Stomach (tissue), 8 donors: ENCODE measurements at regions not wholly inside any gene's neighbourhood (a gene's known extent, or its start where the extent isn't known, plus 50 kb on each side); places are given as distances from the start of the nearest gene placed in this dataset.

Experiments used
- DNase-seq, 2 donors: peaks; one replicate each; pipeline versions ENCODE4 v3.0.0 to v3.0.0-alpha.2; 2013 to 2019
- H3K27ac ChIP-seq, 5 donors: fragments of 200-600 bp in 4 of 5; sonication (generic) in 4 of 5; one replicate each; pipeline ENCODE4 v1.5.1; 2013 to 2019; ENCODE audit warnings: mild to moderate bottlenecking in 1 of 5, moderate library complexity in 1 of 5
- H3K27me3 ChIP-seq, 3 donors: fragments of 200-600 bp; sonication (generic); one replicate each; pipeline ENCODE4 v1.5.1; 2017 to 2019; ENCODE audit warnings: mixed run types in 1 of 3
- H3K36me3 ChIP-seq, 4 donors: fragments of 200-600 bp; sonication (generic); 1 replicate in 3 of 4; 2 replicates in 1 of 4; pipeline ENCODE4 v1.5.1; 2016 to 2019
- H3K4me1 ChIP-seq, 4 donors: fragments of 200-600 bp; sonication (generic); one replicate each; pipeline ENCODE4 v1.5.1; 2016 to 2019
- H3K4me3 ChIP-seq, 4 donors: fragments of 200-600 bp; sonication (generic) in 3 of 4; one replicate each; pipeline ENCODE4 v1.5.1; 2016 to 2019; ENCODE audit warnings: mild to moderate bottlenecking in 1 of 4
- H3K9me3 ChIP-seq, 4 donors: fragments of 200-600 bp; sonication (generic); one replicate each; pipeline ENCODE4 v1.5.1; 2016 to 2019
- CTCF ChIP-seq, 7 experiments: fragments of 450-650 bp in 4 of 7; fragments of 200-600 bp in 3 of 7; sonication (generic) in 3 of 7; IDR thresholded peaks; one replicate each; pipeline ENCODE4 v1.5.1; 2016 to 2019; ENCODE audit warnings: antibody characterized with exemption in 7 of 7, control low read depth in 2 of 7, mild to moderate bottlenecking in 1 of 7
- EP300 ChIP-seq: sonication (generic); formaldehyde crosslinking; IDR thresholded peaks from one replicate; pipeline ENCODE4 v1.6.1; 2017; ENCODE audit warnings: antibody characterized with exemption
- POLR2A ChIP-seq, 4 donors: fragments of 450-650 bp; IDR thresholded peaks; one replicate each; pipeline ENCODE4 v1.6.1; 2016; ENCODE audit warnings: antibody characterized with exemption in 4 of 4, control low read depth in 2 of 4, mild to moderate bottlenecking in 1 of 4, moderate library complexity in 1 of 4
- POLR2AphosphoS5 ChIP-seq, 3 donors: sonication (generic); formaldehyde crosslinking; IDR thresholded peaks; one replicate each; pipeline ENCODE4 v1.6.1; 2016; ENCODE audit warnings: antibody characterized with exemption in 3 of 3
- WGBS, 5 donors: extraction: QIAGEN DNeasy Blood & Tissue Kit in 3 of 5; methylation state at CpG; one replicate each; pipeline versions ENCODE4 v1.1.5 to v1.1.7; 2013 to 2018; 5-methylcytosine and 5-hydroxymethylcytosine counted together
- intact Hi-C: fragments of 100-400 bp; cut with DNase I; formaldehyde crosslinking; loops from one replicate; pipeline ENCODE4 v1.15.1; 2023; ENCODE audit warnings: low total_unique reads
- donor health status: healthy with polysubstance abuse.
- donor health status: Bipolar disorder and iron deficiency.
- donor health status: healthy.

- no peak for DNase-seq
- no peak overlapping the region for H3K4me3 ChIP-seq
- no peaks in the 10 kb centered on the region for H3K36me3 ChIP-seq
- H3K4me1 ChIP-seq: no peaks in the 10 kb centered on the region
- TF ChIP-seq POLR2A (IDR thresholded peaks at IDR 0.05) (no peak), CTCF (IDR thresholded peaks at IDR 0.05) (no peak), POLR2AphosphoS5 (IDR thresholded peaks at IDR 0.05) (no peak), EP300 (no peak)
- H3K27me3 ChIP-seq: peaks cover 0 to 77% (median 28%) of the 10 kb centered on the region in 3 donors
- intact Hi-C loops: no loop called here
- 57 to 75% (median 70%) methylated on average over 5 of the region's 5 CpGs for WGBS, 5 donors
- H3K27ac ChIP-seq: no peak overlapping the region
- no peaks in the 10 kb centered on the region for H3K9me3 ChIP-seq
These were observed 92.7 kb upstream of the HOXC13 start for GRCh38 chr12:53845932-53846331.

- no peak for DNase-seq
- H3K27ac ChIP-seq: no peak overlapping the region
- TF ChIP-seq CTCF (IDR thresholded peaks at IDR 0.05) (no peak), POLR2AphosphoS5 (IDR thresholded peaks at IDR 0.05) (no peak)
- H3K27me3 ChIP-seq: peaks cover 0 to 72% (median 22%) of the 10 kb centered on the region in 3 donors
- H3K4me3 ChIP-seq: no peak overlapping the region
- H3K9me3 ChIP-seq: no peaks in the 10 kb centered on the region
- intact Hi-C loops: no loop called here
- no peaks in the 10 kb centered on the region for H3K36me3 ChIP-seq
- WGBS, 5 donors: 82 to 90% (median 88%) methylated on average over 8 of the region's 8 CpGs
- no peaks in the 10 kb centered on the region for H3K4me1 ChIP-seq
These were observed 89.5 kb upstream of the HOXC13 start for GRCh38 chr12:53849113-53849512.

GRCh38 chr12:53849656-53850055, 89.0 kb upstream of the HOXC13 start:
- no peak overlapping the region for H3K27ac ChIP-seq
- no peaks in the 10 kb centered on the region for H3K36me3 ChIP-seq
- H3K9me3 ChIP-seq: no peaks in the 10 kb centered on the region
- no peak overlapping the region for H3K4me3 ChIP-seq
- peaks cover 0 to 72% (median 19%) of the 10 kb centered on the region in 3 donors for H3K27me3 ChIP-seq
- H3K4me1 ChIP-seq: no peaks in the 10 kb centered on the region
- no peak for TF ChIP-seq POLR2A (IDR thresholded peaks at IDR 0.05)
- TF ChIP-seq EP300: no peak
- TF ChIP-seq CTCF (IDR thresholded peaks at IDR 0.05): no peak
- TF ChIP-seq POLR2AphosphoS5 (IDR thresholded peaks at IDR 0.05): no peak
- intact Hi-C loops: no loop called here
- no peak for DNase-seq

GRCh38 chr12:53852061-53852460, 86.6 kb upstream of the HOXC13 start:
- H3K9me3 ChIP-seq: no peaks in the 10 kb centered on the region
- peaks cover 0 to 57% (median 7%) of the 10 kb centered on the region in 3 donors for H3K27me3 ChIP-seq
- H3K4me3 ChIP-seq: no peak overlapping the region
- H3K27ac ChIP-seq: no peak overlapping the region
- 83 to 90% (median 86%) methylated on average over 6 of the region's 6 CpGs for WGBS, 5 donors
- no peaks in the 10 kb centered on the region for H3K4me1 ChIP-seq
- no peaks in the 10 kb centered on the region for H3K36me3 ChIP-seq
- intact Hi-C loops: no loop called here
- TF ChIP-seq POLR2A (IDR thresholded peaks at IDR 0.05) (no peak), POLR2AphosphoS5 (IDR thresholded peaks at IDR 0.05) (no peak), EP300 (no peak), CTCF (IDR thresholded peaks at IDR 0.05) (no peak)
- DNase-seq: no peak

GRCh38 chr12:53852992-53853391, 85.6 kb upstream of the HOXC13 start:
- DNase-seq: no peak
- intact Hi-C loops: no loop called here
- H3K36me3 ChIP-seq: no peaks in the 10 kb centered on the region
- no peaks in the 10 kb centered on the region for H3K4me1 ChIP-seq
- H3K9me3 ChIP-seq: no peaks in the 10 kb centered on the region
- no peak overlapping the region for H3K4me3 ChIP-seq
- TF ChIP-seq POLR2AphosphoS5 (IDR thresholded peaks at IDR 0.05) (no peak), POLR2A (IDR thresholded peaks at IDR 0.05) (no peak), CTCF (IDR thresholded peaks at IDR 0.05) (no peak), EP300 (no peak)
- no peak overlapping the region for H3K27ac ChIP-seq
- peaks cover 0 to 57% (median 7%) of the 10 kb centered on the region in 3 donors for H3K27me3 ChIP-seq
